Activated T-cell treated with anti-CD3 and anti-CD28 coated beads for 24 hours (primary cell): ENCODE measurements at regions not wholly inside any gene's neighbourhood (a gene's known extent, or its start where the extent isn't known, plus 50 kb on each side); places are given as distances from the start of the nearest gene placed in this dataset.

Experiments used
- DNase-seq: peaks from one replicate; pipeline ENCODE4 v3.0.0-alpha.2; 2020; ENCODE audit warnings: low read depth

GRCh38 chr19:23855676-23856075, 59.0 kb upstream of the ZNF726 start:
- DNase-seq: no peak

DNA sequence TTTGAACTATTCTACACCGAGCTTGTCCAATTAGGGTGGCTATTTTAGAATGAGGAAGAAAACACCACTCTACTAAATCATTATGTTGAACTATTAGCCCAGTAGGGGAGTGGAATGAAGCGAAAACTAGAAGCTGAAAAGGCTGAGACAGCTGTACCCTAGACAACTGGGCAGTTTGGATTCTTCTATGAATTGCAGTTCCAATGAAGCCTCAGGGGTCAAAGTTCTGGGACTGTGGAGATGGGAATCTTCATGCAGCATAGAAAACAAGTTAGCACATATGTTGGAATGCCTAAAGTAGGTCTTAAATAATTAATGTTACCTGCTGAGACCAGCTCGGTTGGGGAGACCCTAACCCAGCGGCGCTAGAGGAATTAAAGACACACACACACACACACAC, 62.7 kb upstream of the ZNF726 start:
- no peak for DNase-seq

GRCh38 chr19:23832717-23833327, 74.1 kb upstream of the ZNF681 start:
- DNase-seq: no peak

- DNase-seq: no peak
These were observed 65.3 kb upstream of the ZNF681 start for GRCh38 chr19:23823952-23824389.

DNA sequence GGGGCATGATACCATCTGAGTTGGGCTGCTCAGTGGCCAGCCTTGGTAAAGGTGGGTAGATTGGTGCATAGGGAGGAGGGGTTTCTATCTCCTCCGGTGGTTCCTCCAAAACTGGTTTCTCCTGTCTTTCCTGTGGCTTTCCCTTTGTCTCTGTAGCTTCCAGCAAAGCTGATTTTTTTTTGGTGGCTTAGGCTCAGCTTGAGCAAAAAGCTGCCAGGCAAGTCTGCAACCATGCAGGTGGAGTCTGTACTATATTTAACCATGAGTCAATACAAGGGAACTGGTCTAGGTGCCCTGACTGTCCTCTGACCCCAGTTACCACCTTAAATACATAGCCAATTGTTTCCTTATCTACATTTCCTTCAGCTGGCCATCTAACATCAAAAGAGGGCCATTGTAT, 64.0 kb upstream of the ZNF681 start:
- DNase-seq: no peak

DNA sequence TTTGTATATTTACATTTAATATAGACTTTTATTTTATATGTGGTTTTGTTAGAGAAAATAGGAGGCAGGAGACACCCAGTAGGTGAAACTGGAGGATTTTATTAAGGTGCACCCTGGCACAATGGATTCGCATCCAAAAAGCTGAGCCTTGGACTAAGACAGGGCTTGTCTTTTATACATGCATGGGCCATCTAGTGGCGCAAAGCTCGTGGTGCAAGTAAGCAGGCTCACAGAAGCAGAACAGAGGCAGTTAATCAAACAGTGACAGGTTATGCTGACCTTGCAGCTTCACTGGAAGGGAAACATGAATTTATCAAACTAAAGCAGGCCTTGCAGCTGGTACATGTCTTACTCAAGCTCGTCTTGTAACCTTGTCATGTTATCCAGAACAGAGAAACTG, 58.8 kb upstream of the ZNF681 start:
- DNase-seq: peak; percentile 17

DNA sequence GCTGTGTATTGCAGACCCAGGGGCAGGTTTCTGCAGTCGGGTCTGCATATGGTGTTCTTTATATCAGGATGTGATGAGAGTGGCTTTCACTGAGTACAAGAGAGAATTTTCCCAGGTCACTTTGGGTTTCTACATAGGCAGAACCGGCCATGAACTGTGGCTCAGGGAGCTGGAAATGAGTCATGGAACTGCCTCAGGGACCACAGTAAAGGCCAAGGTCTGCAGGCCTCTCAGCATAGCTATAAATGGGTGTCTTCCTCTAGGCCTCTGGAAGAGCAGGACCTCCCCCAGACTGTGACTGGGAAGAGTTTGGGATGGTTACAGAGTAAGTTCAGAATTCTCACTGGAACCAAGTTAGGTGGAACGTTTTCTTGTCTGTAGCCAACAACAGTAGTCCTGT, 51.8 kb upstream of the ZNF681 start:
- DNase-seq: no peak
